NCI-H748 (cell line): ENCODE measurements at regions not wholly inside any gene's neighbourhood (a gene's known extent, or its start where the extent isn't known, plus 50 kb on each side); places are given as distances from the start of the nearest gene placed in this dataset.
A peak's percentile ranks its signal among the peaks of the same experiment; 100 is the strongest.

ENCODE experiments used
- DNase-seq: peaks from one replicate; lab custom pipeline; 2025; ENCODE audit not compliant: unreplicated experiment; lab: John Stamatoyannopoulos, UW

DNA sequence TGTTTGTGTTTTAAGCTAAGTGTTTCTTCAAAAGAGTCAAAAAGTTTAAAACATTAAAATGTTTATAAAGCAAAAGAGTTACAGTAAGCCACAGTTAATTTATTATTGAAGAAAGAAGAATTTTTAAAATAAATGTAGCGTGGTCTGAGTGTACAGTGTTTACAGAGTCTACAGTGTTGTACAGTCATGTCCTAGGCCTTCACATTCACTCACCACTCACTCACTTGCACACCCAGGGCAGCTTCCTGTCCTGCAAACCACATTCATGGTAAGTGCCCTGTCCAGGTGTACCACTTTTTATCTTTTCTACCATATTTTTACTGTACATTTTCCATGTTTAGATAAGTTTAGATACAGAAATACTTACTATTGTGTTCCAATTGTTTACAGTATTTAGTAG is 239.7 kb upstream of the AGA start:
- no peak for DNase-seq

DNA sequence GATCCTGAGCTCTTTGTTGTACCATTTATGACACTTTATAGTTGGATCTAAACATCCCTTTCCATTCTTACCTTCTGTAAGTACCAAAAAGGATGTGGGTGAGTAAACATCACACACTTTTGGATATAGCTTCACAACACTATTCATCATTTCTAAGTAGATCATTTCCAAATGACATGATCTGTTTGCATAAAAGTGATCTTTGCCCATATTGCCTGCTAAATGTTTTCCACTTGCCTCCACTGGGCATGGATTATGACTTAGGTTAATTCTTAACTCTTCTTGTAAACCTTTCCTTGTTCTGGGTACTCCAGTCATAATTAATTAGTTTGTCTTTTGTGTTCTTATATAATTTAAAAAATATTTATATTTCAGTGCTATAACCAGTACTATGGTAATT is 244.9 kb upstream of the AGA start:
- DNase-seq: no peak

DNA sequence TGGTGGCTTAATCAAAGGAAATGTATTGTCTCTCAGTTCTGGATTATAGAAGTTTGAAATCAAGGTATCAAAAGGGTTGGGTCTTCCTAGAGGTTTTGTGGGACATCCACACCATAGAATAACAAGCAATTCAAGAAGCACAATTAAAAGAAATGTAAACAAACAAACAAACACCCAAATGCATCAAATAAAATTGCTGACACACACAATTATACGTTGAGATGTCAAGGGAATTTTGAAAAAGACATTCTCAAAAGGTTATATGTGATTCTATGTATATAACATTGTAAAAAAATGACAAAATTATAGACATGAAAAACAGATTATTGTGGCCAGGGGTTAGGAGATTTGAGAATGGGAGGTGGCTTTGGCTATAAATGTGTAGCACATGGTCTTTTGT is 250.7 kb upstream of the AGA start:
- DNase-seq: no peak

DNA sequence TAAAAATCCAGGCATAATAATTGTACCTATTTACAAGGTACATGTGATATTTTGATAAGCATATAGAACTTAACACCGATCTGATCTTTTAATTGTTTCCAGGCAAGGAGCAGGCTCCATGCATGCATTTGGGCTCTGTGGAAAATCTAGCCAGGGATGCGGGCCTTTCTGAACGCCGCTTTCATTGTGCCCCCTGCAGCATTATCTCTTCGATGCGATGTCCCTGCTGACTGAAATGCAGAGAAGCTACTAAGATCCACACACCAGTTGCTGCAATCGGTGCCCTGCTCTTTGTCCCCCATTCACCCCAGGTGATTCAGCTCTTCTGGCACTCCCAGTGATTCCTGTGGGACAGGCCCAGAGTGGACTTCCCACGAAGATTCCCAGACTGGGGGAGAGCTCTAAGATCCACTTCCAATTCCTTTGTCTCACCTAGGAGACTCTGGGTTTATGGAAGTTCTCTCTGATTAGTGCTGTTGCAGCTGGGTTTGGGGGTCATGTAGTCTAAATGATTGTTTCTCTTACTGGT is 254.3 kb upstream of the AGA start:
- no peak for DNase-seq

DNA sequence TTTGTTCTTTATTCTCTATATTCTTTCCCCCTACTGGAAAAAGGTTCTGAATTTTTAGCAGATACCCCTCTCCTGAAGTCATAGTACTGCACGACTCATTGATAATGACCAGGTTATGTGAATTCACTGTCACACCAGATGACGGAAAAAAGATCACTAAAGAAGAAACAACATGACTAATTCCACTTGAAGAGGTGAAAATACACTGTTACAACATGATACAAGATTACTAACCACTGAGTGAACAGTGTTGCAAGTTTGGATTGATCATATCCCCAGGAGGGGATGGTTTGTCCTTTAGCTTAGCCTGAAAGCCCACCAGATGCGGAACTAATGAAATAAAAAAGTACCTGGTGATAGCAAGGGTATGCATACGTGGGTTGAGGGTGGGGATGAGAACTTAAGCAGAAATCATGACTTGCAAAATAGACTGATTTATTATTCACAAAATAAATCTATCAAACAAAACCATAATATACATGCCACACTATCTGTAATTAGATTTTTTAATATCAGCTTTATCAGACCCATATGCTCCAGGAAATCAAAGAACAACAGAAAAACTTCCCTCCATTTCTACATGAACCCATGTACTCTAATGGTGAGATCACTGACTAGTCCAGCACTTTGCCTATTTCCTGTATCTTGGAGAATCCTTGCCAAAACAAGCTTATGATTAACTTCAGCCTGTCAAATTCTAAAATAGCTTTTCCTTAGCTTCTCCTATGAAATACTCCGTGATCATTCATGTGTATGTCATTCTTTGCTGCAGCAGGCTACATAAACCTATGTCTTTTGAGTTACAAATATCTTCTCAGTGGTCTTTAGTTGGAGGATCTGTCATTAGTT is 257.4 kb upstream of the AGA start:
- no peak for DNase-seq

DNA sequence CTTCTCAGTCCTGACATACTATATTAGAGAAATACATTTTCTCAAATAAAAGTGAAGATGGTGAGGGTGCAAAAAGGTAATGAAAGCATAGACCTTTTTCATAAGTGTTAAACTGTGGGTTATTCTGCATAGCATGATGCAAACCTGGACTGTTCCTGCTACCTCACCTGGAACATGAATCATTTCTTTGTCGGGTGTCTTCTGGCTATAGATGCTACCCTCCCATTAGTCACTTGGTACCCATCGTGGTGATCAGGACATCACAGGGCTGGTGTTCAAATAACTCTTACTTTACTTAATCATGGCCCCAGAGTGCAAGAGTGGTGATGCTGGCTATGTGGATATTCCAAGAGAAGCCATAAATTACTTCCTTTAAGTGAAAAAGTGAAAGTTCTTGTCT is 264.7 kb upstream of the AGA start:
- DNase-seq: no peak

DNA sequence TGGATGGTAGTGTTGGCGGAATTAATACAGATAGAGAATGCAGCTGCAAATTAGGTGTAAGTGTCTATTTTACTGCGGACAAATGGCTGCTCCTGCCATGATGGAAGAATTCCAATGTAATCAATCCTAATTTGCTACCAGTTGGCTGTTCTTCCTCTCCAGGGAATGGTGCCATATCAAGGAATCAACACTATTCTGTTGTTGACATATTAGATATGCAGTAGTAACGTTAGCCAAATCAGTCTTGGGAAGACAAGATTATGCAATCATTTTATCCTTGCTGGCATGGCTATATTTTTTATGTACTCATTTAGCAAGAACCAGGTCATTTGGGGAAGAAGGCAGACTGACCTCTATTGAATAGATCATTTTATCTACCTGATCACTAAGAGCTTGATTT is 271.2 kb upstream of the AGA start:
- no peak for DNase-seq

DNA sequence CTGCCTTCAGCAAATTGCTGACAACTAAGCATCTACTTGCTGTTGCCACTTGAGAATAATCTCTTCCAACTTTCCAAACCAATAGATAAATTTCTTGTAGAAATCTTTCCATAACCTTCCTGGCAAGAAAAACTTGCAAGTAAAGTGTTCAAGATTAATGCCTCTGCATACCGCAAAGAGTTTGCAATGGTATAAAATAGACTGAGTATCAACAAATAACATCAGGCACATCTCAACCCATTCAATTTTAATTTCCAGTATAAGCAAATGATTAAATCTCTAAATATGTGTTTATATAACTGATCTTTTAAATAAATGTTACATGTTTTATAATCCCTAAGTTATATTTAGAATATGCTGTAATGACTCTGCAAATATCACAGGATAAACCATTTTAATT is 275.2 kb upstream of the AGA start:
- DNase-seq: no peak

DNA sequence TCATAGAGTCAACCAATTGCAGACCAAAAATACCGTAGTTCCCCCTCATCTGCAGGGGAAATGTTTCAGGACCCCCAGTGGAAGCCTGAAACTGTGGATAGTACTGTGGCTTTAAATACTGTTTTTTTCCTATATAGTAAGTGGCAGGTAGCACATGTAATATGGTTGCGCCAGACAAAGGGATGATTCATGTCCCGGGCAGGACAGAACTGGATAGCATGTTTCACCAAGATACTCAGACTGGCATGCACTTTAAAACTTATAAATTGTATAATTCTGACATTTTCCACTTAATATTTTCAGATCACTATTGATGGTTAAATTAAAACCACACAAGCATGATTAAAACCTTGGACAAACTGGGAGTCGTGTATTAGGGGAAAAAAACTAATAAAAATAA is 276.3 kb upstream of the AGA start:
- DNase-seq: no peak

DNA sequence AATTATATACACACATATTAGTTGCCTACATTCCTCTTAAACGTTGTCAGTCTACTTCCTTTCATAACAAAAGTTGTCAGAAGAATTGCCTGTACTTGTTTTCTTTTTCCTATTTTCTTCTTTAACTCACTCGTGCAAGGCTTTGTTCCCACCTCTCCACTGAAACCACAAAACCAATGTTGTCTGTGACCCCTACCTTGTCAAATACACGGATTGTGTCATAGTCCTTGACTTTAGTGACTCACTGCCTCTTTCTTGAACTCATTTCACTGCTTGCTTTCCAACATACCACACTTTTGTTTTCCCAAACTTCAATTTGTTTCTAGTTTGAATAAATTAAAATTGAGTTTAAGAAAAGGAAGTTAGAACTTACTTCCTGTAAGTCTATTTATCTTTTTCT is 283.9 kb upstream of the AGA start:
- no peak for DNase-seq

DNA sequence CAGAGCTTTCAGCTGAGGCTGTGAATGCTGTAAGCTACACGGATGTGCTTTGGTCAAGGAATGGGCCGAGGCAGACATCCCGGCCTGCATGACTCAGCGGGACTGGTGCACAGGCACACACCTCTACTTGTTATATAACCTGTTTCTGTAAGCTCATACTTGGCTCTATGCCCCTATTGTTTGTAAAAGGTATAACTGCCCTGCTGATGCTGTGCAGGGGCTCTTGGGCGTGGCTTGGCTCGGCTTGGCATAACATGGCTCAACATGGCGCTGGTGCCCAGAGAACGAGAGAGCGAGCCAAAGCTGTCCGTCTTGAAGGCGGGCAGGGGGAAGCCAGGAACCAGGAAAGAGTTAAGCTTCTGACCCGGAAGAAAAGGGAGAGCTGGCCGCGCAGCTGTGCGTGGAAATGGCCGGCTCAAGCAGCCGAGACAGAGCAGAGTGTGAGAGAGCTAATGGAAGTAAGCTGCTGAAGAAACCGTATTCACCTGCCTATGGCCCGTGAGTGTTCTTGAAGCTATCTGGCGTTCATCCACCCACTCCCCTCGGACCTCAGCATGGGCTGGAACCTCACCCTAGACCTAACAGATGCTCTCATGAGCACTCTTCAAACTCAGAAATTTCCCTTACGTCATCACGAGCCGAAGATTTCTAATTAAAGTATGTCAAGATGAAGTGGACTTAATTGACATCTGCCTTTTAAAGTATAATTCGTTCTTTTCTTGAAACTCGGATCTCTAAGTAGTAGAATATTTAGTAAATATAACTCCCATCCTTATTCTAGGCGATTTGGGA is 286.3 kb upstream of the AGA start:
- DNase-seq: no peak

DNA sequence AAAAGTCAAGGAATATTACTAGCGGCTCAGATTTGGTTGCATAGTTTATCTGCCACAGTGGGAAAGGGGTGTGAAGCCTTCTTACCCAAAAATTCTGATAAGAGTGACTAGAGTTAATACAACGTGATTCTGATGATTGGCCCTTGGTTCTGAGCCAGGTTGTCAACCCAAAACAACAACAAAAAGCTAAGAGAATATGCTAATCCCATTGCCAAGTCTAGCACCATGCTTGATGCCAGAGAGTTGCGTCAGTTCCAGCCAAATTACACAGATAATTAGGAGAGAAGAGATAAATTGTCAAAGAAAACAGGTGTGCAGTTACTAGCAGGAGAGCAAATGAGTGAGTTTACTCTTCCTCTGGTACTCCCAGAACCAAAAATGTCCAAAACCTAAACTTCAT is 287.4 kb upstream of the AGA start:
- no peak for DNase-seq

DNA sequence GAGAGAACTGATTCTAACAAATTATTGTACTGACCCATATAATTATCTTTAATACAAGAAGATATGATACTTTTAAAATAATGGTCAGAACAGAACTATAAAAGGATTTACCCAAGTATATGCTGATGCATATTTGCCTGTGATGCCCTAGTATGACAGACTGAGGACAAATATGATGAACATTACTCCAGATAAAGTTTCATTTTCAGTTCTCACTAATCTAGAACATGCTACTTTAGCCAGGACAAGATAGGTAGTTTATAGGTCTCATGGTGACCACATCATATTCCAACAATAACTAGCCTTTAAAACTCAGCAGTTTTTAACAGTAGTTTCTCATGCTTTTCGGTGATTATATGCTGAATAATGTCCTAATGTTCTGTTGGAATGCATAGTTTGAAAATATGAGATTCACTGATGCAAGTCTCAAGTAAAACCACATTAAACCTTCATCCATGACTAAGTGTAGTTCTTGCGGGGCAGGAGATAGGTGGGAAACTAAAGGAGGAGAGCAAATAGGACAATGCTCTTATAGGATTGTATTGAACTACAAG is 295.2 kb upstream of the AGA start:
- DNase-seq: no peak

DNA sequence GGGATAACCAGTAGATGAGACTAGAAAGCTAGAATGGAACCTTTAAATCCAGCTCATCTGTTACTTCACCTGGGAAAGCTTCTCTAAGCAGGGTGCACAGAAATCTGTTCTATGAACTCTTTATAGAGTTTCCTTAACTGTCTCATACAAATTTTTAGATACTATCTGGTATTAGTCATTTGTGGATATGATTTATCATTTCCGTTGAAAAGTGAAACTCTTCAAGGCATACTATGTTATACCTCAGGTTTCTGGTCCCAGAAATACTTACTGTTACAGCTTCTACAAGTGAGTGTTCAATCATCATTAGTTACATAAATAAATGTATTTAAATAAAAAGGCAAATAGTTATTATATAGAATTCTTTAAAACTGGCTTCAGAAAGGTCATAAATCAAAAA is 298.3 kb upstream of the AGA start:
- no peak for DNase-seq

DNA sequence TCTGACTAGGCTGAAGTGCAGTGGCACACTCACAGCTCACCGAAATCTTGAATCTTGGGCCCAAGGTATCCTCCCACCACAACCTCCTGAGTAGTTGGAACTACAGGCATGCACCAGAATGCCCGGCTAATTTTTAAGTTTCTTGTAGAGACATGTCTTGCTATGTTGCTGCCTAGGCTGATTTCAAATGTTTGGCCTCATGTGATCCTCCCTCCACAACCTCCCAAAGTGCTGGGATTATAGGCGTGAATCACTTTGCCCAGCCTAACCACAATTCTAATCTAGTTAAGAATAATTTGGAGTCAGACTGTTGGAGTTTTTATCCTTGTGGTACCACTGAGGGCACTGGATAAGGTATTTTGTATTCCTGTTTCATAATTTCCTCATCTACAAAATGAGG is 317.5 kb upstream of the AGA start:
- no peak for DNase-seq

DNA sequence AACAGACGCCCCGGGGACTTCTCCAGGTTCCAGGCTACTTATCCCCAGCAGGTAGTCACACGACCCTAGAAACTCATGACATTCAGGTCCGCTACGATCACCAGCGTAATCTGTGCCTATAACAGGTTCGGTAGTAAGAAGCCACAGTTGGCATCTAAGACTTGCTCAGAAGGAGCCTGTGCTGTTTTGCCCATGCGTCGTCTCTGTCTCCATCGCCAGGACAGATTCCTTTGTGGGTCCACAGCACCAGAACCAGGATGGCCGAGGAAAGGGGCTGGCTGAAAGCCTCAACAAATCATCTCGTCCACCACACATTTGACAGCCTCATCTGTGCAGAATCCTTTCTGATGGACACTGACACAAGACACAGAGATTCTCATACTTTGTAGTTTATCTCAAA is 319.5 kb upstream of the AGA start:
- DNase-seq: no peak

DNA sequence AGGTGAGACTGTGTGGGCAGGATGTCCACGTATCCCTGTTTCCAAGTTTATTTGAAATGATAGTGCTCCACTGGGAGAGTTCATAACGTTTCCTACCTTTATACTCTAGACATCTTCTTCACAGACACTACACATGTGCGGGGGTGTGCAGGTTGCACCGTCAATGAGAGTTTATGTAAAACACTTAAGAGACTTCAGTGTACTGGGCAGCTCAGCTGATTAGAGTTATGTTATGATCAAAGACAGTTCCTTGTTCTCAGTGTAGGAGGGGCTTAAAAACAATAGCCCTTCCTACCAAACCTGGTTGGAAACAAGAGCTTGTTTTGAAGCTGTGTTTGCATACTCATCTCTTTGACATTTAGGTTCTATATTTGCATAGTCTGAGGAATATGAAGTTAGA is 326.9 kb upstream of the AGA start:
- no peak for DNase-seq

DNA sequence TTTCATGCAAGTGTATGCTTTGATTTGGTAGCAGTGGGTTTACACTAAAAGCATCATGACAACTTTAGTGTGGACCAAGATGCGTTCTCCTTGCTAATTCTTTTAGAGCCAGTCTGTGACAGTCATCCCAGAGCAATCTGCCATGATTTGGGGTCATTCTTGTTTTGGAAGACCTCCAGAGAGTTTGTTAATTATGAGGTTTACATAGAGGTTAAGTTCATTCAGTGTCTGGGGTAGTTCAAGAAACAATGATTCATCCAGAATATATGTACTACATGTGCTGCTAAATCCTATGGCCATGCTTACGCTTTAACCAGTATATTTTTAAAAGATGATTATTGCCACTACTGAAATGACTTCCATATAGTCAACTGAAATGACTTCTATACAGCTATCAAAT is 328.5 kb upstream of the AGA start:
- DNase-seq: no peak

DNA sequence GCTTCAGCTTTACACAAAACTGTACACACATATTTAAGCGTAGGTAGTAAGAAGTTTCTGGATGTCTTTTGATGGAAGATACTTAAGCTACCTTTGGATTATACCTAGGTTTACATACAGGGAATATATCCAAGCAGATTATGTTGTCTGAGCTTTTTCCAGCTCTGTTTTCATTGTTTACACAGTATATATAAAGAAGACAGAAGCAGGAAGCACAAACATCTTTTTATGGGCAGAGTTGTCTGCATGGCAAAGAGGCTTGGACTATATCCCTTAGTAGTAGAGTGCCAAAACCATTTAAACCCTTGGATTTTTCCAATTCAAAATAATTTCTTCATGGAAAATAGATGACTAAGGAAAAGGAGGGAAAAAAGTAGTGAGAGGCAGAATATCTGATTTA is 329.4 kb upstream of the AGA start:
- DNase-seq: peak; percentile 7

DNA sequence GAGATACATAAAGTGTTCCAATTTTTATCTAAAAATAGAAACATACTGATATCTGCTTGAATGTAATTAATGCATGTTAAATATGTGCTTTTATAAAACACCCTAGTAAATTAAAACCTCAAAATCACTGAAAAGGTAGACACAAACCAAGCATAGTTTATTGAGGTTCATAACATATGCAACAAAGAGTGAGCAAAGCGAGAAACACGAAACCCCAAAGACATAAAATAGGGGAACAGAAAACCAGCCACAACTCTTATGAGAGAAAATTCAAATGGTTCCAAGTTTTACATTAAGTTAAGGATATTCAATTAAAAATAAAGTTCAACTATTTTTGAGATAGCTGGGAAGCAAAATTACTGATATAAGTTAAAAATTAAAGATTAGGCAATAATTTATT is 336.4 kb upstream of the AGA start:
- no peak for DNase-seq

DNA sequence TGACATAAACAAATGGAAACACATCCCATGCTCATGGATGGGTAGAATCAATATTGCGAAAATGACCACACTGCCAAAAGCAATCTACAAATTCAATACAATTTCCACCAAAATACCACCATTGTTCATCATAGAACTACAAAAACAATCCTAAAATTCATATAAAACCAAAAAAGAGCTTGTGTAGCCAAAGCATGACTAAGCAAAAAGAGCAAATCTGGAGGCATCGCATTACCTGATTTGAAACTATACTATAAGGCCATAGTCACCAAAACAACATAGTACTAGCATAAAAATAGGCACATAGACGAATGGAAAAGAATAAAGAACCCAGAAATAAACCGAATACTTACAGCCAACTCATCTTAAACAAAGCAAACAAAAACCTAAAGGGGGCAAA is 342.8 kb upstream of the AGA start:
- DNase-seq: no peak

DNA sequence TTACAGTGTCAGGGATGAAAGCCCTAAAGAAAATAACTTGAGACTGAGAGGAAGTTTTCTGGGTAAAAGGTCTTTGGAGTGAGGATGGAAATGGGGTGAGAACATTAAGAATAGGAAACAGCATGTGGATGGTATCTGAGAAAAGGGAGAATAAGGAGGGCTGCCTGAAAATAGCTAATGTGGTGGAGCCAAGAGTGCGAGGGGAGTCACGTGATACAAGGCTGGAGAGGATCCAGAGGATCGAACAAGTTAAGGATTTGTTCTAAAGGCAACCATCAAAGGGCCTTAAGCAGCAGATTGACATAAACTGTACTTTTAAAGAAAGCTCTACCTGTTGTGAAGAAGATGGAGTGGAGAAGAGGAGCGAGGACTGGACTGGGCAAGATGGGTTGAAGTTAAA is 347.4 kb upstream of the AGA start:
- no peak for DNase-seq
